ENCODE measurements at regions not wholly inside any gene's neighbourhood (a gene's known extent, or its start where the extent isn't known, plus 50 kb on each side); places are given as distances from the start of the nearest gene placed in this dataset.

DNA sequence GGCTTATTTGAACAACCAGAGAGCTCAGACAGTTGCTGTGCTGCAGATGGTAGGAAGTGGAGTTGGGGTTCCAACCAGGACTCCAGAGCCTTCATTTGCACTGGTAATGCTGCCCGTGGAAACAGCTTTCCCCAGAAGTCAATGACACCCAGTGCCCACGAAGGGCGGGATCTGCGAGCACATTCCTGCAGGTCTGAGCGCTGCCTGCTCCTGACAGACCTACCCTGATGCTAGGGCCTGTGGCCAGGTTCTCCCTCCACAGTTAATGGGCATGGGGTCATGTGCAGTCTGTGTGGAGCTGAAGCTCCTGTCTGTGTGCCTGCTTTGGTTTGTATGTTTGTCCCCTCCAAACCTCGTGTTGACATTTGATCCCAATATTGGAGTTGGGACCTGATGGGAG is 299.0 kb upstream of the HS6ST1 start:
- TF ChIP-seq, protein P1, sequence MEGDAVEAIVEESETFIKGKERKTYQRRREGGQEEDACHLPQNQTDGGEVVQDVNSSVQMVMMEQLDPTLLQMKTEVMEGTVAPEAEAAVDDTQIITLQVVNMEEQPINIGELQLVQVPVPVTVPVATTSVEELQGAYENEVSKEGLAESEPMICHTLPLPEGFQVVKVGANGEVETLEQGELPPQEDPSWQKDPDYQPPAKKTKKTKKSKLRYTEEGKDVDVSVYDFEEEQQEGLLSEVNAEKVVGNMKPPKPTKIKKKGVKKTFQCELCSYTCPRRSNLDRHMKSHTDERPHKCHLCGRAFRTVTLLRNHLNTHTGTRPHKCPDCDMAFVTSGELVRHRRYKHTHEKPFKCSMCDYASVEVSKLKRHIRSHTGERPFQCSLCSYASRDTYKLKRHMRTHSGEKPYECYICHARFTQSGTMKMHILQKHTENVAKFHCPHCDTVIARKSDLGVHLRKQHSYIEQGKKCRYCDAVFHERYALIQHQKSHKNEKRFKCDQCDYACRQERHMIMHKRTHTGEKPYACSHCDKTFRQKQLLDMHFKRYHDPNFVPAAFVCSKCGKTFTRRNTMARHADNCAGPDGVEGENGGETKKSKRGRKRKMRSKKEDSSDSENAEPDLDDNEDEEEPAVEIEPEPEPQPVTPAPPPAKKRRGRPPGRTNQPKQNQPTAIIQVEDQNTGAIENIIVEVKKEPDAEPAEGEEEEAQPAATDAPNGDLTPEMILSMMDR (IDR thresholded peaks at IDR 0.05), result no peak
- no peak for TF ChIP-seq POLR2A (IDR thresholded peaks at IDR 0.05)

Measured in lower leg skin (tissue), 3 donors.